AG10803 (cell line): ENCODE measurements at regions not wholly inside any gene's neighbourhood (a gene's known extent, or its start where the extent isn't known, plus 50 kb on each side); places are given as distances from the start of the nearest gene placed in this dataset.
A peak's percentile ranks its signal among the peaks of the same experiment; 100 is the strongest.

Experiments
- DNase-seq: peaks from one replicate; pipeline ENCODE4 v3.0.0; 2010; ENCODE audit warnings: low read depth
- H3K4me3 ChIP-seq: 2 replicates; pipeline ENCODE4 v1.5.1; 2011; ENCODE audit warnings: mild to moderate bottlenecking, low read length, control low read depth
- TF ChIP-seq, protein P1 (sequence below): conservative IDR thresholded peaks from 2 replicates; pipeline ENCODE4 v1.5.1; 2011; ENCODE audit warnings: mild to moderate bottlenecking, low read length, control low read depth, inconsistent platforms

DNA sequence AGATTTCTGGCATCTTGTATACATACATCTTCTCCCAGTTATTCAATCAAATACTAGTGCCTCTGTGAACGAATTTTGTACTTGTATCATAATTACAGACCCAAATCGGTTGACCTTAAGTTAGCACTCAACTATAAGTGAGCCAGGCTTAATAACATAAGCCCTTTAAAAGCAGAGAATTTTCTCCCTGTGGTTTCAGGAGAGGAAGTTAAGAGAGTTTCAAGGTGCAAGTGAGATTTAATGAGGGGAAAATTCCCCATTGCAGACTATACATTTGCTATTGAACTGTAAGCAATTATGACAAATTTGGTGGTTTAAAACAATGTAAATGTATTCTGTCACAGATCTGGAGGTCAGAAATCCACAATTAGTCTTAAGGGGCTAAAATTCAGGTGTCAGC is 261.9 kb upstream of the NREP start:
- no peak overlapping the region for H3K4me3 ChIP-seq
- DNase-seq: no peak
- TF ChIP-seq, protein P1, sequence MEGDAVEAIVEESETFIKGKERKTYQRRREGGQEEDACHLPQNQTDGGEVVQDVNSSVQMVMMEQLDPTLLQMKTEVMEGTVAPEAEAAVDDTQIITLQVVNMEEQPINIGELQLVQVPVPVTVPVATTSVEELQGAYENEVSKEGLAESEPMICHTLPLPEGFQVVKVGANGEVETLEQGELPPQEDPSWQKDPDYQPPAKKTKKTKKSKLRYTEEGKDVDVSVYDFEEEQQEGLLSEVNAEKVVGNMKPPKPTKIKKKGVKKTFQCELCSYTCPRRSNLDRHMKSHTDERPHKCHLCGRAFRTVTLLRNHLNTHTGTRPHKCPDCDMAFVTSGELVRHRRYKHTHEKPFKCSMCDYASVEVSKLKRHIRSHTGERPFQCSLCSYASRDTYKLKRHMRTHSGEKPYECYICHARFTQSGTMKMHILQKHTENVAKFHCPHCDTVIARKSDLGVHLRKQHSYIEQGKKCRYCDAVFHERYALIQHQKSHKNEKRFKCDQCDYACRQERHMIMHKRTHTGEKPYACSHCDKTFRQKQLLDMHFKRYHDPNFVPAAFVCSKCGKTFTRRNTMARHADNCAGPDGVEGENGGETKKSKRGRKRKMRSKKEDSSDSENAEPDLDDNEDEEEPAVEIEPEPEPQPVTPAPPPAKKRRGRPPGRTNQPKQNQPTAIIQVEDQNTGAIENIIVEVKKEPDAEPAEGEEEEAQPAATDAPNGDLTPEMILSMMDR: no peak

- H3K4me3 ChIP-seq: no peak overlapping the region
- no peak for DNase-seq
- TF ChIP-seq, protein P1: no peak
These were observed 260.0 kb upstream of the NREP start for GRCh38 chr5:112016980-112017379.

GRCh38 chr5:112014783-112015395 is 257.9 kb upstream of the NREP start:
- no peak overlapping the region for H3K4me3 ChIP-seq
- TF ChIP-seq, protein P1: no peak
- peak; percentile 77 for DNase-seq

DNA sequence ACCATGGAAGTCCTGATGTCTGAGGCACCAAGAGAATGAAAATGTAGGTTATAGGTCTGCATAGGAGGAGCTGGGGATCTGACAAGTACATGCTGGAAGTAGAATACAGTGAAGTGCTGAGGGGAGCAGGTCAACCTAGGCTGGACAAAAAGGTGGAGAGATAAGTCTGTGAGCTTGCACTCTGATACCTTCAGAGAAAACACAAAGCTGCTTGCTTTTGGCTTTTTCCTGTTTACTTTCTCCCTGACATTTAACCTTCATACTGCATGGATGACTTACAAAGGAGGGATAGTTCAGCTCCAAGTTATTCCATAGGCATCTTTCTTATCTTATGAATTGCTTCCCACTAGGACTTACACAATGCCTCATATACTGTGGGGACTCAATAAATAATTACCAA is 256.7 kb upstream of the NREP start:
- H3K4me3 ChIP-seq: no peak overlapping the region
- TF ChIP-seq, protein P1: no peak
- no peak for DNase-seq

GRCh38 chr5:112012104-112012503 is 255.1 kb upstream of the NREP start:
- peak; percentile 24 for DNase-seq
- TF ChIP-seq, protein P1: no peak
- no peak overlapping the region for H3K4me3 ChIP-seq

GRCh38 chr5:112010475-112010874 is 253.5 kb upstream of the NREP start:
- TF ChIP-seq, protein P1: no peak
- no peak for DNase-seq
- no peak overlapping the region for H3K4me3 ChIP-seq

DNA sequence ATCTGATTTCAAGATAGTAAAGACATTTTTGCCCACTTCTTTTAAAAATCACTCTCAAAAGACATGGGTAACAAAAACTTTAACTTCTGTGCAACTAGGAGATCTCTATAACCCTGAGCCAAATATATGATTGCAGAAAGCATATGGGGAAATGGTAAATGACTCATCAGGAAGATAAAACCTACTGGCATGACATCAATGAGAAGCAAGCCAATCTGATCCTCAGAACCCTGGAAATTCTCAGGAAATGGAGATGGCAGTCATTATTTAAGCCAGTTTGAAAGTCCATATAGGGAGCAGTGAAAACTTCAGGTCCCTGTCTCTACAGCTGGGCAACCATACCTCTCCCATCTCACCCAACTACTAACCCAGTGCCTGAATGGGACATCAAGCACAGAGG is 249.7 kb upstream of the NREP start:
- DNase-seq: peak; percentile 42
- TF ChIP-seq, protein P1: no peak
- H3K4me3 ChIP-seq: no peak overlapping the region
